IMR-90 (cell line): ENCODE measurements at regions not wholly inside any gene's neighbourhood (a gene's known extent, or its start where the extent isn't known, plus 50 kb on each side); places are given as distances from the start of the nearest gene placed in this dataset.

ENCODE experiments used
- ATAC-seq: fragments of 200-7000 bp; cut with Tn5 transposase; 2 replicates; pipeline ENCODE4 v1.9.1; 2020; ENCODE audit warnings: low read depth, mild to moderate bottlenecking, moderate library complexity
- BruUV-seq: library from RNA; stranded (reverse); fragments of 400-500 nt; replicated peaks from 2 replicates; lab custom pipeline; 2021; lab: Mats Ljungman, UMichigan
- CTCF ChIA-PET: fragments of 300-600 bp; formaldehyde crosslinking; extraction: SDS; loops from one replicate; lab custom pipeline; 2021; ENCODE audit warnings: antibody characterized with exemption; lab: Yijun Ruan, JAX
- POLR2A ChIA-PET: fragments of 300-600 bp; sonication (Branson Sonifier 250); formaldehyde crosslinking; loops from one replicate; lab custom pipeline; 2022; ENCODE audit warnings: antibody characterized with exemption; ENCODE audit not compliant: unreplicated experiment; lab: Charles Lee
- DNase-seq: peaks from one replicate; pipeline ENCODE4 v3.0.0; 2013
- H2AFZ ChIP-seq: replicated peaks from 2 replicates; pipeline ENCODE3; 2013; ENCODE audit warnings: low read length, mild to moderate bottlenecking; ENCODE audit not compliant: poor library complexity
- H2AK5ac ChIP-seq: 2 replicates; pipeline ENCODE4 v1.6.1; 2013; ENCODE audit warnings: low read depth, low read length, inconsistent platforms
- H2AK9ac ChIP-seq: replicated peaks from 2 replicates; pipeline ENCODE3; 2013; ENCODE audit warnings: mild to moderate bottlenecking, low read depth, low read length, moderate library complexity; ENCODE audit not compliant: poor library complexity
- H2BK120ac ChIP-seq: 2 replicates; pipeline ENCODE4 v1.6.1; 2013; ENCODE audit warnings: low read depth, low read length, inconsistent platforms
- H2BK15ac ChIP-seq: 3 replicates; pipeline ENCODE4 v1.6.1; 2013; ENCODE audit warnings: low read depth, low read length, inconsistent platforms
- H2BK20ac ChIP-seq: 2 replicates; pipeline ENCODE4 v1.6.1; 2013; ENCODE audit warnings: low read depth, mild to moderate bottlenecking, inconsistent platforms, low read length, moderate library complexity
- H2BK5ac ChIP-seq: 2 replicates; pipeline ENCODE4 v1.6.1; 2013; ENCODE audit warnings: mild to moderate bottlenecking, low read depth, low read length, inconsistent platforms; ENCODE audit not compliant: poor library complexity, severe bottlenecking
- H3K14ac ChIP-seq: replicated peaks from 2 replicates; pipeline ENCODE4 v1.6.1; 2013; ENCODE audit warnings: low read depth, low read length, inconsistent platforms
- H3K18ac ChIP-seq: 2 replicates; pipeline ENCODE4 v1.6.1; 2013; ENCODE audit warnings: low read depth, low read length, control low read depth
- H3K23ac ChIP-seq: 2 replicates; pipeline ENCODE4 v1.6.1; 2013; ENCODE audit warnings: low read depth, low read length, inconsistent platforms
- H3K27ac ChIP-seq: 2 replicates; pipeline ENCODE4 v1.5.1; 2013; ENCODE audit warnings: mild to moderate bottlenecking, control low read depth, low read length; ENCODE audit not compliant: insufficient read depth
- H3K27me3 ChIP-seq: 2 replicates; pipeline ENCODE4 v1.6.1; 2013; ENCODE audit warnings: low read length; ENCODE audit not compliant: control insufficient read depth, insufficient read depth
- H3K36me3 ChIP-seq: 2 replicates; pipeline ENCODE4 v1.6.1; 2013; ENCODE audit warnings: low read length, mixed read lengths; ENCODE audit not compliant: control insufficient read depth, insufficient read depth
- H3K4ac ChIP-seq: 2 replicates; pipeline ENCODE4 v1.6.1; 2013; ENCODE audit warnings: low read depth, low read length, inconsistent platforms
- H3K4me1 ChIP-seq: 2 replicates; pipeline ENCODE4 v1.6.1; 2013; ENCODE audit warnings: low read length, mixed read lengths; ENCODE audit not compliant: control insufficient read depth, insufficient read depth
- H3K4me2 ChIP-seq: 2 replicates; pipeline ENCODE4 v1.6.1; 2013; ENCODE audit warnings: low read depth, mild to moderate bottlenecking, control low read depth, low read length, moderate library complexity
- H3K4me3 ChIP-seq: 2 replicates; pipeline ENCODE4 v1.5.1; 2013; ENCODE audit warnings: low read depth, mild to moderate bottlenecking, control low read depth, low read length, moderate library complexity; ENCODE audit not compliant: insufficient read depth
- H3K56ac ChIP-seq: 2 replicates; pipeline ENCODE4 v1.6.1; 2013; ENCODE audit warnings: low read length, inconsistent platforms; ENCODE audit not compliant: insufficient read depth; ENCODE audit errors: extremely low read depth
- H3K79me1 ChIP-seq, 2 experiments: 2 replicates each; pipeline ENCODE4 v1.6.1; 2013; ENCODE audit warnings: low read length in 2 of 2, inconsistent platforms in 1 of 2, low read depth in 1 of 2
- H3K9ac ChIP-seq: 2 replicates; pipeline ENCODE4 v1.6.1; 2013; ENCODE audit warnings: low read depth, low read length, control low read depth
- H3K9me1 ChIP-seq: 2 replicates; pipeline ENCODE4 v1.6.1; 2013; ENCODE audit warnings: low read length, inconsistent platforms; ENCODE audit not compliant: insufficient read depth
- H3K9me3 ChIP-seq: 2 replicates; pipeline ENCODE4 v1.6.1; 2013; ENCODE audit warnings: low read length; ENCODE audit not compliant: control insufficient read depth, insufficient read depth
- H4K20me1 ChIP-seq: 2 replicates; pipeline ENCODE4 v1.6.1; 2013; ENCODE audit warnings: low read length, inconsistent platforms; ENCODE audit not compliant: insufficient read depth
- H4K5ac ChIP-seq: 2 replicates; pipeline ENCODE4 v1.6.1; 2013; ENCODE audit warnings: mild to moderate bottlenecking, low read depth, low read length, control low read depth
- H4K8ac ChIP-seq, 2 experiments: 2 replicates each; pipeline ENCODE4 v1.6.1; 2013; ENCODE audit warnings: low read depth in 2 of 2, low read length in 2 of 2, control low read depth in 1 of 2, inconsistent platforms in 1 of 2
- H4K91ac ChIP-seq: 2 replicates; pipeline ENCODE4 v1.6.1; 2013; ENCODE audit warnings: low read depth, low read length, inconsistent platforms; ENCODE audit not compliant: insufficient read depth
- CEBPB ChIP-seq: IDR thresholded peaks from 2 replicates; pipeline ENCODE4 v1.6.1; 2012; ENCODE audit warnings: low read depth, low read length, improper control_type of control experiment
- CTCF ChIP-seq: conservative IDR thresholded peaks from 2 replicates; pipeline ENCODE4 v1.5.1; 2012; ENCODE audit warnings: mild to moderate bottlenecking, low read depth, low read length, improper control_type of control experiment
- ELK1 ChIP-seq: fragments of 150-350 bp; IDR thresholded peaks from 2 replicates; pipeline ENCODE4 v1.6.1; 2016; ENCODE audit warnings: low read depth, mild to moderate bottlenecking, low read length, moderate library complexity, borderline replicate concordance
- MAFK ChIP-seq: IDR thresholded peaks from 2 replicates; pipeline ENCODE4 v1.6.1; 2012; ENCODE audit warnings: low read depth, low read length, improper control_type of control experiment
- MXI1 ChIP-seq: IDR thresholded peaks from 2 replicates; pipeline ENCODE4 v1.6.1; 2012; ENCODE audit warnings: low read depth, mild to moderate bottlenecking, low read length, moderate library complexity, borderline replicate concordance
- POLR2A ChIP-seq: IDR thresholded peaks from 2 replicates; pipeline ENCODE4 v1.6.1; 2012; ENCODE audit warnings: mild to moderate bottlenecking, low read depth, low read length
- RCOR1 ChIP-seq: IDR thresholded peaks from 2 replicates; pipeline ENCODE4 v1.6.1; 2012; ENCODE audit warnings: mild to moderate bottlenecking, low read length, improper control_type of control experiment; ENCODE audit not compliant: insufficient replicate concordance
- SMC3 ChIP-seq: fragments of 150-350 bp; IDR thresholded peaks from 2 replicates; pipeline ENCODE4 v1.6.1; 2016; ENCODE audit warnings: low read depth, mild to moderate bottlenecking, antibody characterized with exemption, low read length, moderate library complexity
- USF2 ChIP-seq: fragments of 150-350 bp; IDR thresholded peaks from 2 replicates; pipeline ENCODE4 v1.6.1; 2017; ENCODE audit warnings: mild to moderate bottlenecking, antibody characterized with exemption, low read length, low read depth
- WGBS, 2 experiments: methylation state at CpG; one replicate each; pipeline versions ENCODE4 v1.1.5 to v1.1.7; 2013; ENCODE audit warnings: missing lambda C conversion rate in 2 of 2; ENCODE audit not compliant: insufficient read length in 1 of 2; ENCODE audit errors: extremely low coverage in 2 of 2; 5-methylcytosine and 5-hydroxymethylcytosine counted together
- dilution Hi-C: fragments of 300-500 bp; cut with HindIII; formaldehyde crosslinking; loops from one replicate; pipeline ENCODE4 v1.14.3; 2018; ENCODE audit warnings: low sequenced_read_pairs; ENCODE audit not compliant: unreplicated experiment
- in situ Hi-C: fragments of 300-500 bp; cut with MboI; formaldehyde crosslinking; loops from 3 replicates; pipeline ENCODE4 v1.14.3; 2019; ENCODE audit warnings: low sequenced_read_pairs, inconsistent platforms, mixed read lengths
- intact Hi-C: fragments of 100-400 bp; cut with micrococcal nuclease; formaldehyde crosslinking; loops from 2 replicates; pipeline ENCODE4 v1.10.0; 2022

GRCh38 chr3:174532216-174532615, 326.9 kb upstream of the NAALADL2 start:
- H2AK5ac ChIP-seq, result 0 out of 2 replicates have a peak overlapping the region, but pooled peaks have one; percentile 80
- no peak overlapping the region for H3K9ac ChIP-seq
- no peak overlapping the region; the same call in none of the 2 replicates for H2BK20ac ChIP-seq
- ATAC-seq, result no peak
- no peak overlapping the region for H3K23ac ChIP-seq
- H3K9me3 ChIP-seq, result no peaks in the 10 kb centered on the region
- no peaks in the 10 kb centered on the region for H3K36me3 ChIP-seq
- ChIA-PET CTCF (no interaction called here), POLR2A (no interaction called here)
- no peak overlapping the region for H2BK120ac ChIP-seq
- no peak overlapping the region for H4K8ac ChIP-seq
- H3K27ac ChIP-seq, result no peak overlapping the region
- H2BK5ac ChIP-seq, result no peak overlapping the region
- H3K4me2 ChIP-seq, result no peak overlapping the region
- H3K9me1 ChIP-seq, result no peaks in the 10 kb centered on the region
- no peak overlapping the region for H4K91ac ChIP-seq
- no peaks in the 10 kb centered on the region for H4K20me1 ChIP-seq
- no peaks in the 10 kb centered on the region for H3K27me3 ChIP-seq
- in situ Hi-C loops, result no loop called here
- H2AFZ ChIP-seq, result no peak overlapping the region
- no peak overlapping the region for H3K4me3 ChIP-seq
- WGBS, 2 experiments, result no CpG with 5 or more reads among the region's 1 CpG
- DNase-seq, result no peak
- H2AK9ac ChIP-seq, result no peak overlapping the region
- no peaks in the 10 kb centered on the region for H3K79me1 ChIP-seq
- H3K18ac ChIP-seq, result peak overlapping the region; percentile 74; the same call in 1 of the 2 replicates
- dilution Hi-C loops, result no loop called here
- H4K5ac ChIP-seq, result no peak overlapping the region
- BruUV-seq, result no TSS peak
- peaks cover 6% of the 10 kb centered on the region for H3K4me1 ChIP-seq
- no peak overlapping the region for H3K14ac ChIP-seq
- TF ChIP-seq POLR2A (no peak), SMC3 (no peak), CTCF (no peak), MXI1 (no peak), ELK1 (no peak), MAFK (no peak), RCOR1 (no peak), USF2 (no peak), CEBPB (no peak)
- no peak overlapping the region; the same call in 2 of the 3 replicates for H2BK15ac ChIP-seq
- H3K4ac ChIP-seq, result no peak overlapping the region
- intact Hi-C loops, result no loop called here
- H3K56ac ChIP-seq, result no peak overlapping the region
